Body of pancreas (tissue), 4 donors: ENCODE measurements at regions not wholly inside any gene's neighbourhood (a gene's known extent, or its start where the extent isn't known, plus 50 kb on each side); places are given as distances from the start of the nearest gene placed in this dataset. TPM values are rescaled to one million over a fixed set of nuclear protein-coding genes. Genes with fewer than 3 reads are reported as not detected.

Experiments
- ATAC-seq: fragments of 150-250 bp; one replicate; pipeline ENCODE4 v1.9.1; 2016
- DNase-seq, 4 donors: peaks; one replicate each; pipeline ENCODE4 v3.0.0-alpha.2; 2019
- H3K27ac ChIP-seq, 4 donors: fragments of 200-600 bp; sonication (generic); 1 replicate in 3 of 4; 2 replicates in 1 of 4; pipeline versions ENCODE4 v1.5.1 to v1.6.1; 2016 to 2019; ENCODE audit warnings: mild to moderate bottlenecking in 1 of 4, mixed read lengths in 1 of 4, moderate library complexity in 1 of 4
- H3K27me3 ChIP-seq, 2 donors: fragments of 200-600 bp; sonication (generic); one replicate each; pipeline ENCODE4 v1.6.0; 2016; ENCODE audit warnings: mild to moderate bottlenecking in 1 of 2
- H3K36me3 ChIP-seq, 2 donors: fragments of 200-600 bp; sonication (generic); replicated peaks in 1 of 2; 2 replicates each; pipeline ENCODE4 v1.5.1; 2016; ENCODE audit warnings: low read depth in 2 of 2; ENCODE audit not compliant: insufficient read depth in 1 of 2
- H3K4me1 ChIP-seq: fragments of 200-600 bp; sonication (generic); one replicate; pipeline ENCODE4 v1.6.0; 2016
- H3K4me3 ChIP-seq, 2 donors: fragments of 200-600 bp; sonication (generic); 1 replicate in 1 of 2; 2 replicates in 1 of 2; pipeline ENCODE4 v1.5.1; 2016 to 2019
- H3K9me3 ChIP-seq, 3 donors: fragments of 200-600 bp; sonication (generic); 1 replicate in 2 of 3; 2 replicates in 1 of 3; pipeline ENCODE4 v1.5.1; 2016
- POLR2A ChIP-seq, 3 donors: fragments of 450-650 bp; IDR thresholded peaks; one replicate each; pipeline ENCODE4 v1.6.1; 2016; ENCODE audit warnings: antibody characterized with exemption in 3 of 3, mild to moderate bottlenecking in 2 of 3
- WGBS, 2 donors: methylation state at CpG; one replicate each; pipeline ENCODE4 v1.1.5; 2017; 5-methylcytosine and 5-hydroxymethylcytosine counted together
- intact Hi-C: fragments of 100-400 bp; cut with DNase I; formaldehyde crosslinking; loops from one replicate; pipeline ENCODE4 v1.15.1; 2023
- small RNA-seq: library from RNA; depleted of rRNA; stranded (forward); fragments of <200 nt; gene quantifications from one replicate; pipeline ENCODE3, GENCODE V24; 2016
- TF ChIP-seq, protein P1 (sequence below), 7 experiments: fragments of 450-650 bp in 4 of 7; fragments of 200-600 bp in 3 of 7; sonication (generic) in 3 of 7; IDR thresholded peaks; one replicate each; pipeline ENCODE4 v1.5.1; 2016 to 2019; ENCODE audit warnings: antibody characterized with exemption in 7 of 7

- no peak overlapping the region for H3K4me3 ChIP-seq
- DNase-seq = no peak
- no peaks in the 10 kb centered on the region for H3K36me3 ChIP-seq
- no peaks in the 10 kb centered on the region for H3K27me3 ChIP-seq
- no peak overlapping the region for H3K27ac ChIP-seq
- no peaks in the 10 kb centered on the region for H3K9me3 ChIP-seq
- 33 to 54% methylated on average over 2 of the region's 2 CpGs for WGBS, 2 donors
- ATAC-seq = no peak
- intact Hi-C loops = no loop called here
- no peaks in the 10 kb centered on the region for H3K4me1 ChIP-seq
- no peak for TF ChIP-seq POLR2A (IDR thresholded peaks at IDR 0.05)
- TF ChIP-seq, protein P1, sequence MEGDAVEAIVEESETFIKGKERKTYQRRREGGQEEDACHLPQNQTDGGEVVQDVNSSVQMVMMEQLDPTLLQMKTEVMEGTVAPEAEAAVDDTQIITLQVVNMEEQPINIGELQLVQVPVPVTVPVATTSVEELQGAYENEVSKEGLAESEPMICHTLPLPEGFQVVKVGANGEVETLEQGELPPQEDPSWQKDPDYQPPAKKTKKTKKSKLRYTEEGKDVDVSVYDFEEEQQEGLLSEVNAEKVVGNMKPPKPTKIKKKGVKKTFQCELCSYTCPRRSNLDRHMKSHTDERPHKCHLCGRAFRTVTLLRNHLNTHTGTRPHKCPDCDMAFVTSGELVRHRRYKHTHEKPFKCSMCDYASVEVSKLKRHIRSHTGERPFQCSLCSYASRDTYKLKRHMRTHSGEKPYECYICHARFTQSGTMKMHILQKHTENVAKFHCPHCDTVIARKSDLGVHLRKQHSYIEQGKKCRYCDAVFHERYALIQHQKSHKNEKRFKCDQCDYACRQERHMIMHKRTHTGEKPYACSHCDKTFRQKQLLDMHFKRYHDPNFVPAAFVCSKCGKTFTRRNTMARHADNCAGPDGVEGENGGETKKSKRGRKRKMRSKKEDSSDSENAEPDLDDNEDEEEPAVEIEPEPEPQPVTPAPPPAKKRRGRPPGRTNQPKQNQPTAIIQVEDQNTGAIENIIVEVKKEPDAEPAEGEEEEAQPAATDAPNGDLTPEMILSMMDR (IDR thresholded peaks at IDR 0.05) = no peak
Measured at GRCh38 chrX:21289232-21289631, 85.0 kb upstream of the CNKSR2 start.

DNA sequence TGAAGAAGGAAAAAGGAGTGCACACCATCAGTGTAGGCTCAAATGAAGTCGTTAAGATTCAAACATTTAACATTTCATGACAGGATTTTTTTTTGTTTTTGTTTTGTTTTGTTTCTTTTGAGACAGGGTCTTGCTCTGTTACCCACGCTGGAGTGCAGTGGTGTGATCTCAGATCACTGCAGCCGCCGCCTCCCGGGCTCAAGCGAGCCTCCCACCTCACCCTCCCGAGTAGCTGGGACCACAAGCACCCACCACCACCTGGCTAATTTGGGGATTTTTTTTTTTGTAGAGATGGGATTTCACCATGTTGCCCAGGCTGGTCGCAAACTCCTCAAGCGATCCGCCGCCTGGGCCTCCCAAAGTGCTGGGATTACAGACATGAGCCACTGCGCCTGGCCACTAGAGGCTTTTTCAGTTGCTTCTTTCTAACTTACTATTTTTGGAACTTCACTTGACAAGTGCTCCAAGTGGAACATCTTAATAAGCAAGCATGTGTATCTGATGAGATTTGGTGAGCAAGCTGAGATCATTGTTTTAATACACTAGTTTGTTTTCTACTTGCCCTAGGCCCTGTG is 78.9 kb upstream of the CNKSR2 start:
- TF ChIP-seq, protein P1 (IDR thresholded peaks at IDR 0.05) = no peak
- no peak for TF ChIP-seq POLR2A (IDR thresholded peaks at IDR 0.05)
- Histone ChIP-seq H3K9me3 (no peaks in the 10 kb centered on the region), H3K27me3 (no peaks in the 10 kb centered on the region), H3K4me3 (no peak overlapping the region), H3K27ac (no peak overlapping the region), H3K4me1 (no peaks in the 10 kb centered on the region), H3K36me3 (no peaks in the 10 kb centered on the region)
- no peak for DNase-seq
- ATAC-seq = no peak
- intact Hi-C loops = no loop called here
- 83 to 95% methylated on average over 12 of the region's 12 CpGs for WGBS, 2 donors

DNA sequence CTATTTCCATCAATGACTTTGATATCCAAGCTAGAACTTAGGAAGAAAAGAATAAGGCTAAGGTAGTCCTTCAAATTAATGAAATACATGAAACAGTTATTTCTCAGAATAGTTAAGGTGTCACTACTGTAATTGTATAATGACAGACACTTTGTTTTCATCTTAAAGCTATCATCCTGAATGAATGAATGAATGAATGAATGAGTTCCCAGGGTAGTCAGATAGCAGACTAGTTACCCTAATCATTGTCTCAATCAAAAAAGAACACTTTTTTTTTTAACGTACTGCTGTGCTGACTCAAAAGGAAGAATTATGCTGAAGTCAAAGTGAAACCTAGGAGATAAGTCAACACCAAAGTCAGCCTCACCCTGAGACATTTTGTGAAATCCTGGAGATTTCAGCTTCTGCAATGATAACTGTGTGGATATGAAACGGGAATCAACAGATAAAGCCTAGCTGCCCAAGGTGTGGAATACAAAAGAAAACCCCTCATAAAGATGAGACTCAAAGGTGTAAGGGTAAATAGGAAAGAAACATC is 68.3 kb upstream of the CNKSR2 start:
- no peak for ATAC-seq
- no peaks in the 10 kb centered on the region for H3K9me3 ChIP-seq
- no peak overlapping the region for H3K4me3 ChIP-seq
- TF ChIP-seq POLR2A (IDR thresholded peaks at IDR 0.05) = no peak
- TF ChIP-seq, protein P1 (IDR thresholded peaks at IDR 0.05) = no peak
- no peak overlapping the region for H3K27ac ChIP-seq
- no peaks in the 10 kb centered on the region for H3K27me3 ChIP-seq
- no peaks in the 10 kb centered on the region for H3K4me1 ChIP-seq
- no peak for DNase-seq
- WGBS, 2 donors = 53 to 54% methylated on average over 2 of the region's 2 CpGs
- no peaks in the 10 kb centered on the region for H3K36me3 ChIP-seq
- intact Hi-C loops = no loop called here

DNA sequence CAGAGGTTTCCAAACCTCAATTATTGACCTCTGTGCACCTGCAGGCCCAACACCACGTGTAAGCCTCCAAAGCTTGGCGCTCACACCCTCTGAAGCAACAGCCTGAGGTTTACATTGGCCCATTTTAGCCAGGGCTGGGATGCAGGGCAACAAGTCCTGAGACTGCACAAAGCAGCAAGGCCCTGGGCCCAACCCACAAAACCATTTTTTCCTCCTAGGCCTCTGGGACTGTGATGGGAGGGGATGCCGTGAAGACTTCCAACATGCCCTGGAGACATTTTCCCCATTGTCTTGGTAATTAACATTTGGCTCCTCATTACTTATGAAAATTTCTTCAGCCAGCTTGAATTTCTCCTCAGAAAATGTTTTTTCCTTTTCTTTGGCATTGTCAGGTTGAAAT is 54.9 kb upstream of the CNKSR2 start:
- Histone ChIP-seq H3K36me3 (no peaks in the 10 kb centered on the region), H3K27me3 (no peaks in the 10 kb centered on the region), H3K4me3 (no peak overlapping the region), H3K4me1 (no peaks in the 10 kb centered on the region), H3K9me3 (no peaks in the 10 kb centered on the region), H3K27ac (no peak overlapping the region)
- TF ChIP-seq POLR2A (IDR thresholded peaks at IDR 0.05) = no peak
- TF ChIP-seq, protein P1 (IDR thresholded peaks at IDR 0.05) = no peak
- WGBS, 2 donors = 77 to 100% methylated on average over 1 to 2 of the region's 3 CpGs
- intact Hi-C loops = no loop called here
- DNase-seq (no peak), ATAC-seq (no peak)

Small RNA genes lying in the stretch of these regions (small RNA-seq; reads per million reads assigned to genes)
- gene RNU6-133P = not detected
